DND-41 (cell line): ENCODE measurements at regions not wholly inside any gene's neighbourhood (a gene's known extent, or its start where the extent isn't known, plus 50 kb on each side); places are given as distances from the start of the nearest gene placed in this dataset.

ENCODE experiments used
- ATAC-seq: fragments of 200-7000 bp; cut with Tn5 transposase; 3 replicates; pipeline ENCODE4 v1.9.1; 2021; ENCODE audit warnings: low read depth; ENCODE audit not compliant: insufficient read depth
- DNase-seq: peaks from one replicate; pipeline ENCODE4 v3.0.0-alpha.2; 2020
- H2AFZ ChIP-seq: 2 replicates; pipeline ENCODE4 v1.6.0; 2012; ENCODE audit warnings: low read depth, low read length
- H3K27ac ChIP-seq: 2 replicates; pipeline ENCODE4 v1.5.1; 2012; ENCODE audit warnings: low read length, inconsistent platforms
- H3K27me3 ChIP-seq: fragments of 200-600 bp; sonication (generic); 2 replicates; pipeline ENCODE4 v1.6.0; 2012; ENCODE audit warnings: low read length, mild to moderate bottlenecking, inconsistent platforms; ENCODE audit not compliant: insufficient read depth, poor library complexity
- H3K36me3 ChIP-seq: 2 replicates; pipeline ENCODE4 v1.5.1; 2012; ENCODE audit warnings: low read length, inconsistent platforms; ENCODE audit not compliant: insufficient read depth
- H3K4me1 ChIP-seq: 2 replicates; pipeline ENCODE4 v1.5.1; 2012; ENCODE audit warnings: mild to moderate bottlenecking, low read length; ENCODE audit not compliant: insufficient read depth
- H3K4me2 ChIP-seq: 2 replicates; pipeline ENCODE4 v1.6.0; 2012; ENCODE audit warnings: mild to moderate bottlenecking, moderate library complexity, low read length, inconsistent platforms; ENCODE audit not compliant: insufficient read depth
- H3K4me3 ChIP-seq, 2 experiments: fragments of 200-600 bp in 1 of 2; shearing (Covaris generic) in 1 of 2; 2 replicates each; pipeline ENCODE4 v1.5.1; 2012 to 2016; ENCODE audit warnings: inconsistent platforms in 2 of 2, low read length in 2 of 2, mild to moderate bottlenecking in 2 of 2, low read depth in 1 of 2, moderate library complexity in 1 of 2
- H3K79me2 ChIP-seq: 2 replicates; pipeline ENCODE4 v1.6.0; 2012; ENCODE audit warnings: low read length, inconsistent platforms; ENCODE audit not compliant: insufficient read depth
- H3K9ac ChIP-seq: 2 replicates; pipeline ENCODE4 v1.6.0; 2012; ENCODE audit warnings: low read depth, mild to moderate bottlenecking, inconsistent platforms, low read length, moderate library complexity
- H3K9me3 ChIP-seq: 2 replicates; pipeline ENCODE4 v1.5.1; 2012; ENCODE audit warnings: low read length, moderate library complexity, mild to moderate bottlenecking, inconsistent platforms; ENCODE audit not compliant: insufficient read depth, severe bottlenecking
- H4K20me1 ChIP-seq: 2 replicates; pipeline ENCODE4 v1.6.0; 2012; ENCODE audit warnings: low read length; ENCODE audit not compliant: insufficient read depth
- CTCF ChIP-seq: IDR thresholded peaks from 2 replicates; pipeline ENCODE4 v1.5.1; 2012; ENCODE audit warnings: borderline replicate concordance, low read length, moderate library complexity, mild to moderate bottlenecking; ENCODE audit not compliant: poor library complexity, severe bottlenecking; ENCODE audit errors: extremely low read depth
- EZH2 ChIP-seq: IDR thresholded peaks from 3 replicates; pipeline ENCODE4 v1.6.1; 2012; ENCODE audit warnings: borderline replicate concordance, low read depth, mild to moderate bottlenecking, moderate library complexity, low read length, inconsistent platforms; ENCODE audit not compliant: severe bottlenecking

GRCh38 chr1:147409886-147410285 is 131.4 kb upstream of the BCL9 start:
- no peak for ATAC-seq
- no peak for DNase-seq
- Histone ChIP-seq H2AFZ (no peak overlapping the region), H3K4me3 (no peak overlapping the region), H3K36me3 (no peaks in the 10 kb centered on the region), H3K9me3 (peaks cover 6% of the 10 kb centered on the region), H4K20me1 (no peaks in the 10 kb centered on the region), H3K79me2 (no peaks in the 10 kb centered on the region), H3K4me2 (no peak overlapping the region), H3K27ac (no peak overlapping the region), H3K4me1 (no peaks in the 10 kb centered on the region), H3K9ac (no peak overlapping the region), H3K27me3 (no peaks in the 10 kb centered on the region)
- TF ChIP-seq EZH2 (no peak), CTCF (no peak)

GRCh38 chr1:147413110-147413605 is 128.1 kb upstream of the BCL9 start:
- no peaks in the 10 kb centered on the region for H3K4me1 ChIP-seq
- no peak overlapping the region for H3K27ac ChIP-seq
- no peak overlapping the region for H3K4me2 ChIP-seq
- peaks cover 2% of the 10 kb centered on the region for H3K27me3 ChIP-seq
- no peak for ATAC-seq
- H2AFZ ChIP-seq: no peak overlapping the region
- no peak overlapping the region for H3K9ac ChIP-seq
- no peak for TF ChIP-seq EZH2
- no peak for TF ChIP-seq CTCF
- H3K4me3 ChIP-seq: no peak overlapping the region
- H3K79me2 ChIP-seq: no peaks in the 10 kb centered on the region
- H3K9me3 ChIP-seq: peaks cover 6% of the 10 kb centered on the region
- no peaks in the 10 kb centered on the region for H3K36me3 ChIP-seq
- no peaks in the 10 kb centered on the region for H4K20me1 ChIP-seq
- DNase-seq: no peak

GRCh38 chr1:147414505-147415163 is 126.7 kb upstream of the BCL9 start:
- H2AFZ ChIP-seq: no peak overlapping the region
- DNase-seq: no peak

More at GRCh38 chr1:147414505-147415163, 126.7 kb upstream of the BCL9 start:
- H3K36me3 ChIP-seq: no peaks in the 10 kb centered on the region
- TF ChIP-seq EZH2 (no peak), CTCF (no peak)
- no peak overlapping the region for H3K27ac ChIP-seq
- no peaks in the 10 kb centered on the region for H4K20me1 ChIP-seq
- H3K4me1 ChIP-seq: no peaks in the 10 kb centered on the region
- H3K27me3 ChIP-seq: peaks cover 2% of the 10 kb centered on the region
- peaks cover 5% of the 10 kb centered on the region for H3K9me3 ChIP-seq
- no peak overlapping the region for H3K4me2 ChIP-seq
- no peak overlapping the region for H3K9ac ChIP-seq
- no peak overlapping the region for H3K4me3 ChIP-seq
- no peaks in the 10 kb centered on the region for H3K79me2 ChIP-seq
- no peak for ATAC-seq
